Motor neuron (in vitro differentiated cells): ENCODE measurements at regions not wholly inside any gene's neighbourhood (a gene's known extent, or its start where the extent isn't known, plus 50 kb on each side); places are given as distances from the start of the nearest gene placed in this dataset.
"Not testable (repeated sequence)": the region's sequence is repeated elsewhere in the genome, so short reads cannot be mapped to it uniquely, and the experiment has no call there.

Experiments
- ATAC-seq, 8 experiments: fragments of 200-7000 bp; cut with Tn5 transposase; replicated peaks in 6 of 8; 2 replicates each; pipeline ENCODE4 v1.8.0; 2021; ENCODE audit warnings: mild to moderate bottlenecking in 8 of 8, moderate library complexity in 8 of 8
- H3K27ac ChIP-seq, 2 donors: fragments of 250-450 bp; sonication (Bioruptor Pico); 2 replicates each; pipeline ENCODE4 v1.9.0; 2021; ENCODE audit warnings: antibody characterized with exemption in 2 of 2, mild to moderate bottlenecking in 2 of 2, moderate library complexity in 1 of 2
- H3K4me1 ChIP-seq, 2 donors: fragments of 250-450 bp; sonication (Bioruptor Pico); replicated peaks in 1 of 2; 2 replicates each; pipeline ENCODE4 v1.6.1; 2021; ENCODE audit warnings: antibody characterized with exemption in 2 of 2, mild to moderate bottlenecking in 2 of 2, moderate library complexity in 1 of 2
- H3K4me3 ChIP-seq, 5 donors: fragments of 250-450 bp; sonication (Bioruptor Pico); 2 replicates each; pipeline ENCODE4 v1.9.0; 2021; ENCODE audit warnings: antibody characterized with exemption in 5 of 5, mild to moderate bottlenecking in 5 of 5, moderate library complexity in 4 of 5
- WGBS, 10 experiments: fragments of 450-650 bp; shearing (Covaris generic); methylation state at CpG; one replicate each; pipeline ENCODE4 v1.0.0; 2022; 5-methylcytosine and 5-hydroxymethylcytosine counted together
- in situ Hi-C, 9 experiments: fragments of 400-800 bp; cut with MboI; loops; one replicate each; pipeline ENCODE4 v1.15.0; 2021; ENCODE audit warnings: low sequenced_read_pairs in 9 of 9, low pct_unique_long_range_greater_than_20kb in 2 of 9; ENCODE audit not compliant: unreplicated experiment in 9 of 9

DNA sequence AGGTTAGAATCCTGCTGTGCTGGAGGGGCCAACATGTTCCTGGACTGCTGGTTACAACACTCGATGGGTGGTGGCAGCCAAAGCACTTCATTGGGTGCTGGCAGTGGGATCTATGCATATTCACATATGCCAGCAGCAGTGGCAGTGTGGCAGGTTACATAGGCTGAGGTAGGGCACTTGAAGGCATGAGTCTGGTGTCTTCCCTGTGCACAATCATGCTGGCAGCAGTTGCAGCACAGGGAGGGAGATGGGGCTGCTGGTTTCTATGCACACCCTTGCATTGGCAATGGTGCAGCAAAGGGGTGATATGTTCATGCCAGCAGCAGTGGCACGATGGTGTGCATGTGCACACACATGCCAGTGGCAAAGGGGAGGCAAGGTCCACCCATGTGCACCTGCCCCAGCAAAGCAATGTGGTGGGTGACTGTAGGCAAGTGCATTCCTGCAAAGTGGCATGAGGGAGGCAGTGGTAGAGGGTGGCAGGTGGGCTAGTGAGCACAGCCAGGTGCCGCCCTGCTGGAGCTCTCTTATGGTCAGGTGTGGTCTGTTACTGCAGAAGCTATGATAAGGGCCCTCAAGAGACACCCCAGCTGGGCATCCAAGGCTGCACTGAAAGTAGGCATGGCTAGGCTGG is 356.2 kb upstream of the STEAP1 start:
- in situ Hi-C loops: no loop called here
- Histone ChIP-seq H3K27ac (no peak overlapping the region), H3K4me3 (no peak overlapping the region), H3K4me1 (no peaks in the 10 kb centered on the region)
- no peak for ATAC-seq
- 40 to 86% (median 83%) methylated on average over 1 of the region's 3 CpGs; no CpG with 5 or more reads in 7 of the 10 experiments for WGBS, 10 experiments

- ATAC-seq: no peak
- Histone ChIP-seq H3K27ac (no peak overlapping the region), H3K4me1 (no peaks in the 10 kb centered on the region), H3K4me3 (no peak overlapping the region)
- in situ Hi-C loops: no loop called here
- 100% methylated on average over 2 of the region's 2 CpGs; no CpG with 5 or more reads in 9 of the 10 experiments for WGBS, 10 experiments
Observed at GRCh38 chr7:89798599-89798996, 355.7 kb upstream of the STEAP1 start.

GRCh38 chr7:89800761-89801160 is 353.5 kb upstream of the STEAP1 start:
- ATAC-seq: no peak
- Histone ChIP-seq H3K4me1 (no peaks in the 10 kb centered on the region), H3K27ac (no peak overlapping the region), H3K4me3 (no peak overlapping the region)
- in situ Hi-C loops: no loop called here
- 6 to 100% (median 86%) methylated on average over 1 to 2 of the region's 2 CpGs; no CpG with 5 or more reads in 2 of the 10 experiments for WGBS, 10 experiments

DNA sequence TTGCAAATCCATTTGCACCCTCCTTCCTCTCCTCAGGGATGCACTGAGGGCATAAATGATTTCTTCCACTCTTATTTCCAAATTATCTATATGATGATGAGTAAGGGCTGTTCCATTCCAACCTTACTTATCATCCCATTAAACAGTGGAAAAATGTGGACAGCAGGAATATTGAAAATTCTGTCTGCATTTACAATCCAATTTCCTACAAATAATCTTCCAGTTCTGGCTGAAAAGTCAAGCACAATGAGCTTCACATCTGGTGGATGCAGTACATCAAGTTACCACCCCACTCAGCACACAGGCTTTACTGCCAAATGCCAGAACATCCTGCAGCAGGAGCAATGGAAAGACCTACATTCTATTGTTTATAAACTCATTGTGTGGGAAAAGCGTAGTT is 345.0 kb upstream of the STEAP1 start:
- H3K4me1 ChIP-seq: no peaks in the 10 kb centered on the region
- H3K27ac ChIP-seq: no peak overlapping the region
- 0 to 100% (median 67%) methylated on average over 1 of the region's 1 CpG; no CpG with 5 or more reads in 3 of the 10 experiments for WGBS, 10 experiments
- H3K4me3 ChIP-seq: no peak overlapping the region
- in situ Hi-C loops: no loop called here
- ATAC-seq: no peak

DNA sequence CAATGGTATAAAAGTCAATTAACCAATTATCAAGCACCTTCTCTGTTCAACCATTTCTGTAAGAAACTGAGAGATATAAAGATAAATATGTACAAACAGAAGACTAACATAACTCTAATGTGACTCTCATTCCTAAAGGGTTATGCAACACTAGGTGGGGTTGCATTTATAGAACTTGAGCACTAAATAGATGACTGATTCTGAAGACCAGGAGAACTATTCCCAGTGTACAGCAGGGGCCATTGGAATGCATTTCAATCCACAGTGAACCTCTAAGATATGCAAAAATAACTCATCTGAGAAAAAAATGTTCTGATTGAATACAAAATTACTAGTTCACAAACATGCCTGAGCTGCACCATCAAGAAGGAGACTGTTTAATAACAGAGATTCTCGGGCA is 341.2 kb upstream of the STEAP1 start:
- Histone ChIP-seq H3K27ac (no peak overlapping the region), H3K4me1 (no peaks in the 10 kb centered on the region), H3K4me3 (no peak overlapping the region)
- peak in 2 of 8 experiments; percentile 42 to 79 for ATAC-seq
- 0 to 100% (median 83%) methylated on average over 1 of the region's 1 CpG; no CpG with 5 or more reads in 1 of the 10 experiments for WGBS, 10 experiments
- in situ Hi-C loops: no loop called here

- Histone ChIP-seq H3K27ac (no peak overlapping the region), H3K4me1 (no peaks in the 10 kb centered on the region), H3K4me3 (no peak overlapping the region)
- in situ Hi-C loops: no loop called here
- ATAC-seq: no peak
- WGBS, 10 experiments: 25 to 100% (median 85%) methylated on average over 1 of the region's 1 CpG
Observed at GRCh38 chr7:89826121-89826520, 328.1 kb upstream of the STEAP1 start.

DNA sequence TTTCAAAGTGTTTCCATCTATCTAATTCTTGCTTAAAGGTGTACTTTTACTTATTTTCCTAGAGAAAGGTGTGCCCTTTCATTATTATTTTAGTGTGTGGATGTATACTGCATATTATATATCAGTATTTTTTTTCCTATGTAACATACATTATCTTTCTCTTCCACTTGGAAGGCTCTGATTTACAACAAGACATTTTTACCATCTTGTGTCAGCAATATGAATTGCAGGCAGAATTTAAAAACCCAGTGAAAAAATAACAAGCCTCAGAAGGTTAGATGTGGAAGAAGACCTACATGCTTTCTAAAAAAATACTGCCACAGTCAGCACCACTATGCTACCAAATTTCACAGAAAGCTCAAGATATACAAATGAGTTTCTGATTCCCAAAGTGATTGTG is 327.7 kb upstream of the STEAP1 start:
- in situ Hi-C loops: no loop called here
- Histone ChIP-seq H3K4me3 (no peak overlapping the region), H3K27ac (no peak overlapping the region), H3K4me1 (no peaks in the 10 kb centered on the region)
- no peak for ATAC-seq

GRCh38 chr7:89837515-89837914 is 316.8 kb upstream of the STEAP1 start:
- 0 to 40% (median 0%) methylated on average over 1 of the region's 1 CpG; no CpG with 5 or more reads in 1 of the 10 experiments for WGBS, 10 experiments
- peak in 7 of 8 experiments; percentile 36 to 82 (median 73) for ATAC-seq
- Histone ChIP-seq H3K27ac (no peak overlapping the region), H3K4me1 (peaks cover 0 to 4% of the 10 kb centered on the region in 2 donors), H3K4me3 (no peak overlapping the region)
- in situ Hi-C loops: no loop called here

DNA sequence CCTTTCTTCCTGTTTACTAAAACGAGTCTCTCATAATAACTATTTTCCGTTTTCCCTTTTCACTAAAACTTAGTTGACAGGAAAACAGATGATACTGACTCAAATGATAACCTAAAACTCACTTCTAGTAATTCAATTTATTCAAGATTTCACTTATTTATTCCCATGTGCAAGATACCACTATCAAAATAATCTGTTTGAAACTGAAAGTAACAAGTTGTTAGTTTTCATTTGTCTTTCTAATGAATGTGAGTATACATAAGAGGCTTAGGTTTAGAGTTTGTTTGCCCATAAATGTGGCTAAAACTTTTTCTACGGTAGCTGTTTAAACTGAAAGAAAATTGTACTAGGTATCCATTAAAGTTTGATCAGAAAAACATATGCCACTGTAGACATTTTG is 314.9 kb upstream of the STEAP1 start:
- in situ Hi-C loops: no loop called here
- H3K4me1 ChIP-seq: peaks cover 0 to 4% of the 10 kb centered on the region in 2 donors
- ATAC-seq: no peak
- no peak overlapping the region for H3K4me3 ChIP-seq
- H3K27ac ChIP-seq: no peak overlapping the region
- 24 to 95% (median 78%) methylated on average over 2 to 3 of the region's 3 CpGs for WGBS, 10 experiments

- Histone ChIP-seq H3K4me3 (no peak overlapping the region), H3K27ac (no peak overlapping the region), H3K4me1 (no peaks in the 10 kb centered on the region)
- in situ Hi-C loops: no loop called here
- 56 to 100% (median 94%) methylated on average over 1 to 2 of the region's 2 CpGs; no CpG with 5 or more reads in 1 of the 10 experiments for WGBS, 10 experiments
- ATAC-seq: no peak
Observed at GRCh38 chr7:89845952-89846351, 308.3 kb upstream of the STEAP1 start.

DNA sequence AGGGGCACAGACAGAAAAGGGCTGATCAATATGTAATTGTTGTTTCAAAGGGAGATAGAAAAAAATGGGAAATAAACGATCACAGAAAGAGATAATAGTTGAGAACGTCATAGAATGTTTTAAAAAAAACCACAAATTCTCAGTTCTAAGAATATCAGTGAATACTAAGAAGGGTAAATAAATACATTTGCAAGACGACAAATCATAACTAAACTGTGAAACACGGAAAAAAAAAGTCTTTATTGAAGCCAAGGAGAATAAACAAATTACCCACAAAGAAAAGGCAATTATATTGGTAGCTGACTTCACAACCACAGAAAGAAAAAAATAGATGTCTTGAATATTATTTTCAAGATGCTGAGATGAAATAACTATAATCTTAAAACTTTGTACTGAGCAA is 305.2 kb upstream of the STEAP1 start:
- no peak overlapping the region for H3K27ac ChIP-seq
- 15 to 91% (median 78%) methylated on average over 3 to 4 of the region's 4 CpGs for WGBS, 10 experiments
- no peak for ATAC-seq

GRCh38 chr7:89857053-89857452 is 297.2 kb upstream of the STEAP1 start:
- in situ Hi-C loops, H3K27ac ChIP-seq: not testable (repeated sequence)

More for the DNA sequence above, 305.2 kb upstream of the STEAP1 start:
- in situ Hi-C loops: no loop called here
- no peaks in the 10 kb centered on the region for H3K4me1 ChIP-seq
- no peak overlapping the region for H3K4me3 ChIP-seq

DNA sequence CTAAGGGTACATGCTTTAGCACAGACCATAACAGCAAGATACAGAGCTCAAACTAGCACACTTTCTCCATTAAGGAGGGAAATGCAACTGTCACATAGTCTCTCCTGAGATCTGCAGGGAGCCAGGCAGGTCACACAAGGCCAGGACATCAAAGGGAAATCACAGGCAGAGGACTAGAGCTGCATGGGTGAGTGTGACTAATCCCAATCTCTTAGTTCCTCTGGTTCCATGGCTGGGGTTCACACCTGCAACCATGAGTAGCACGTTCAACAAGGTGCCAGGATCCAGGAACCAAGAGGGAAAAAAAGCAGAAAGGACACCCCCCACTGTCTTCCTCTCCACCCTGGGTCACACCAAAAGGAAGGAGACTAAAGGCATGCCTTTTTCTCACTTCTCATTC is 296.5 kb upstream of the STEAP1 start:
- ATAC-seq: no peak
- no peak overlapping the region for H3K4me3 ChIP-seq
- no peaks in the 10 kb centered on the region for H3K4me1 ChIP-seq
- H3K27ac ChIP-seq: no peak overlapping the region
- in situ Hi-C loops: no loop called here
- WGBS, 10 experiments: 0 to 33% methylated on average over 1 of the region's 1 CpG; no CpG with 5 or more reads in 8 of the 10 experiments

More at GRCh38 chr7:89857053-89857452, 297.2 kb upstream of the STEAP1 start:
- not testable (repeated sequence) for H3K4me1 ChIP-seq, ATAC-seq, H3K4me3 ChIP-seq

DNA sequence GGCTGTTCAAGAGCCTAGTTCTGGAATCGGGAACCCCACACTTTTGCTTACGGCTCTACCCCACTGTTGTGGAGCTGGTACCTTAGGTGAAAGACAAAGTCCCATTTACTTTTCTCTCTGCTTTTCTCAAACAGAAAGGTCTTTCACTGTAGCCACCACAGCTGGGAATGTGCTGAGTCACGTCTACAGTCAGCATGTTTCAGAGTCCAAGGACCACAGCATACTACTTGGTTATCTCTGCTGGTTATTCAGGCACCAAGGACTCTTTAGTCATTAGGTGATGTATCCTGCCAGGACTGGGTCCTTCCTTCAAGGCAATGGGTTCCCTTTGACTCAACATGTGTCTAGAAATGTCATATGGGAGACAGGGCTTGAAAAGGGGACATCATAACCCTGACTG is 266.8 kb upstream of the STEAP1 start:
- H3K4me1 ChIP-seq: no peaks in the 10 kb centered on the region
- 73 to 90% (median 75%) methylated on average over 2 to 3 of the region's 3 CpGs; no CpG with 5 or more reads in 7 of the 10 experiments for WGBS, 10 experiments
- H3K27ac ChIP-seq: no peak overlapping the region
- in situ Hi-C loops: no loop called here
- no peak overlapping the region for H3K4me3 ChIP-seq
- ATAC-seq: peak in 2 of 8 experiments; percentile 21 to 42
